Parathyroid adenoma (tissue), 2 donors: ENCODE measurements at regions not wholly inside any gene's neighbourhood (a gene's known extent, or its start where the extent isn't known, plus 50 kb on each side); places are given as distances from the start of the nearest gene placed in this dataset.

ENCODE experiments used
- H2AFZ ChIP-seq: fragments of 300-600 bp; sonication (generic); one replicate; pipeline ENCODE4 v1.7.0; 2017; ENCODE audit warnings: antibody characterized with exemption, mild to moderate bottlenecking
- H3K27ac ChIP-seq: fragments of 300-600 bp; sonication (generic); one replicate; pipeline ENCODE4 v1.7.0; 2017
- H3K27me3 ChIP-seq: fragments of 300-600 bp; sonication (generic); one replicate; pipeline ENCODE4 v1.7.0; 2017; ENCODE audit warnings: low read length; ENCODE audit not compliant: control insufficient read depth, insufficient read depth
- H3K36me3 ChIP-seq: fragments of 300-600 bp; sonication (generic); one replicate; pipeline ENCODE4 v1.7.0; 2017; ENCODE audit warnings: low read length; ENCODE audit not compliant: control insufficient read depth, insufficient read depth
- H3K4me1 ChIP-seq: fragments of 300-600 bp; sonication (generic); one replicate; pipeline ENCODE4 v1.7.0; 2017; ENCODE audit warnings: control low read depth
- H3K4me2 ChIP-seq: fragments of 300-600 bp; sonication (generic); one replicate; pipeline ENCODE4 v1.7.0; 2017; ENCODE audit warnings: low read length
- H3K4me3 ChIP-seq: fragments of 300-600 bp; sonication (generic); one replicate; pipeline ENCODE4 v1.7.0; 2017; ENCODE audit warnings: low read depth, low read length
- H3K79me2 ChIP-seq: fragments of 300-600 bp; sonication (generic); one replicate; pipeline ENCODE4 v1.7.0; 2017; ENCODE audit warnings: control low read depth
- H3K9ac ChIP-seq: fragments of 300-600 bp; sonication (generic); one replicate; pipeline ENCODE4 v1.7.0; 2017; ENCODE audit warnings: mild to moderate bottlenecking
- H3K9me3 ChIP-seq: fragments of 300-600 bp; sonication (generic); one replicate; pipeline ENCODE4 v1.7.0; 2017; ENCODE audit warnings: low read length; ENCODE audit not compliant: control insufficient read depth
- TF ChIP-seq, protein P1 (sequence below): fragments of 300-600 bp; sonication (generic); IDR thresholded peaks from one replicate; pipeline ENCODE4 v1.7.0; 2017; ENCODE audit warnings: antibody characterized with exemption, mild to moderate bottlenecking
- donor health status: primary hyperparathyroidism.

DNA sequence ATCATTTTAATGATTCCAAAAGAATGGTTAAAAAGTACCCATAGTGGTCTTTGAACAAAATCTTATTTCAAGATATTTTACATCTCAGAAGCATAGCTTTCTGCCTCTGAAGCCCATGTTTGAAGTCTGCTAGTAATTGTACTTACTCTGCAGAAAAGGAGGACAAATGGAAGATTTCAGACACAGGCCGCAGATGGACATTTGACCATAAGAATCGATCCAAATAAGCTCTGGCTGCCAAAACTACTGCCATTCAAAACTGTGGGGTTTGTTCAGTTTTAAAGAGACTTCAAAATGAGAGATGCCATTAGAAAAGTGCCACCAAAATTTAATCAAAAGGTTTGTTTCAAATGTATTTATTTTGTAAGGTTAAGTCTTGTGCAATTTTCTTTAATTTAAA is 306.7 kb downstream of the DTWD2 start:
- H3K27ac ChIP-seq: no peak overlapping the region
- no peaks in the 10 kb centered on the region for H3K36me3 ChIP-seq
- H3K9ac ChIP-seq: no peak overlapping the region
- H3K27me3 ChIP-seq: no peaks in the 10 kb centered on the region
- TF ChIP-seq, protein P1, sequence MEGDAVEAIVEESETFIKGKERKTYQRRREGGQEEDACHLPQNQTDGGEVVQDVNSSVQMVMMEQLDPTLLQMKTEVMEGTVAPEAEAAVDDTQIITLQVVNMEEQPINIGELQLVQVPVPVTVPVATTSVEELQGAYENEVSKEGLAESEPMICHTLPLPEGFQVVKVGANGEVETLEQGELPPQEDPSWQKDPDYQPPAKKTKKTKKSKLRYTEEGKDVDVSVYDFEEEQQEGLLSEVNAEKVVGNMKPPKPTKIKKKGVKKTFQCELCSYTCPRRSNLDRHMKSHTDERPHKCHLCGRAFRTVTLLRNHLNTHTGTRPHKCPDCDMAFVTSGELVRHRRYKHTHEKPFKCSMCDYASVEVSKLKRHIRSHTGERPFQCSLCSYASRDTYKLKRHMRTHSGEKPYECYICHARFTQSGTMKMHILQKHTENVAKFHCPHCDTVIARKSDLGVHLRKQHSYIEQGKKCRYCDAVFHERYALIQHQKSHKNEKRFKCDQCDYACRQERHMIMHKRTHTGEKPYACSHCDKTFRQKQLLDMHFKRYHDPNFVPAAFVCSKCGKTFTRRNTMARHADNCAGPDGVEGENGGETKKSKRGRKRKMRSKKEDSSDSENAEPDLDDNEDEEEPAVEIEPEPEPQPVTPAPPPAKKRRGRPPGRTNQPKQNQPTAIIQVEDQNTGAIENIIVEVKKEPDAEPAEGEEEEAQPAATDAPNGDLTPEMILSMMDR: no peak
- H3K4me1 ChIP-seq: peaks cover 4% of the 10 kb centered on the region
- no peaks in the 10 kb centered on the region for H3K9me3 ChIP-seq
- H3K79me2 ChIP-seq: no peaks in the 10 kb centered on the region
- no peak overlapping the region for H3K4me2 ChIP-seq
- H2AFZ ChIP-seq: no peak overlapping the region
- no peak overlapping the region for H3K4me3 ChIP-seq

DNA sequence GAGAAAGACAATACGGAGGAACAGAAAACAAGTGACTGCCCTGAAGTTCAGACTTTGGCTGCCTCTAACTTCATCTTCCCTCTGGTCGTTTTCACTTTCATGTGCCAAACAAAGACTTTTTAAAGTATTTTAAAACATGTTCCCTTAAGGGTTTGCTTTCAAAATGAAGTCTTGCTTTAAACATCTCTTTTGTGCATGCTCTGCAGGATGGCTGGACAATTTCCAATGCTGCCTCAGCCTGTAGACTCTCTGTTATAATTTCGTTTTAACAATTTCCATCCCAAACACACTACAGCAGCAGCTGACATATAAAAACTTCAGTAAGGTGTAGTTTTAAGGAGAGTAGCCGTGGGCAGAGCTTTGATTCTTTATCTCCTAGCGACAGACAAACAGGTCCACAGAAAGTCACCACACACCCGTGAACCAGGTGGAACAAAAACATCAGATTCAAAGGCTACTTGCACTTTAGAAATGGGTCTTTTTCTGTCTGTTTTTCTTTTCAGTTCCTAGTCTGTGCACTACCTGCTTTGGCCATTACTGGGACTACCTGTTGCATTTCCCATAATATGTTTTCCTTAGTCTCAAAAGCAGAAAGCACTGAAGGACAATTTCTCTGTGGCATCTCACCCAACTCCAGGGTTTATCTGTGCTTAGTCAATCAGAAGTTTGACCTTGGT is 308.9 kb downstream of the DTWD2 start:
- TF ChIP-seq, protein P1: no peak
- H3K4me1 ChIP-seq: peaks cover 4% of the 10 kb centered on the region
- H3K27ac ChIP-seq: no peak overlapping the region
- no peak overlapping the region for H3K4me3 ChIP-seq
- H3K9me3 ChIP-seq: no peaks in the 10 kb centered on the region
- H2AFZ ChIP-seq: no peak overlapping the region
- H3K4me2 ChIP-seq: peak overlapping the region; percentile 44
- H3K36me3 ChIP-seq: no peaks in the 10 kb centered on the region
- no peaks in the 10 kb centered on the region for H3K27me3 ChIP-seq
- no peaks in the 10 kb centered on the region for H3K79me2 ChIP-seq
- H3K9ac ChIP-seq: no peak overlapping the region

GRCh38 chr5:118678746-118679145 is 309.6 kb downstream of the DTWD2 start:
- Histone ChIP-seq H3K79me2 (no peaks in the 10 kb centered on the region), H3K4me1 (peaks cover 4% of the 10 kb centered on the region), H3K27me3 (no peaks in the 10 kb centered on the region), H3K9ac (no peak overlapping the region), H3K9me3 (no peaks in the 10 kb centered on the region), H3K36me3 (no peaks in the 10 kb centered on the region), H2AFZ (no peak overlapping the region), H3K4me2 (no peak overlapping the region), H3K4me3 (no peak overlapping the region), H3K27ac (no peak overlapping the region)
- TF ChIP-seq, protein P1: no peak

DNA sequence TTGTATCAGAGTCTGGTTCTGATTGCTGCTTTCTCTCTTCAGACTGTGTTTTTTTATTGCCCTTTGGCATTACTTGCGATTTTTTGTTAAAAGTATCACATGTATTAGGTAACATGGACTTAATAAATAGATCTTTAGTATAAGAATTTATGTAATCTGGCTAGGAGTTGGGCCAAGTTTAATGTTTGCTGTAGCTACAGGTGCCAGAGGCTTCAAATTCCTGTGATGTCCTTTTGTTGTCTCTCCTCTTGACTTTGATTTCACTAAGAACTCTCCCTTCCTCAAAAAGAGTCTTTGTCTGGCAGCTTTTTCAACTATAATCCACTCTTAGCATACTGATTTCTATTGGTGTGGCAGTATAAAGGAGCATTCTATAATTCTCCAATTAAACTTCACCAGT is 313.1 kb downstream of the DTWD2 start:
- no peak overlapping the region for H3K27ac ChIP-seq
- H3K27me3 ChIP-seq: no peaks in the 10 kb centered on the region
- no peak overlapping the region for H2AFZ ChIP-seq
- no peaks in the 10 kb centered on the region for H3K36me3 ChIP-seq
- no peaks in the 10 kb centered on the region for H3K9me3 ChIP-seq
- TF ChIP-seq, protein P1: no peak
- H3K79me2 ChIP-seq: no peaks in the 10 kb centered on the region
- no peak overlapping the region for H3K4me2 ChIP-seq
- H3K9ac ChIP-seq: no peak overlapping the region
- no peak overlapping the region for H3K4me3 ChIP-seq
- H3K4me1 ChIP-seq: peaks cover under 1% of the 10 kb centered on the region

- H3K4me2 ChIP-seq: no peak overlapping the region
- no peaks in the 10 kb centered on the region for H3K79me2 ChIP-seq
- no peak overlapping the region for H3K9ac ChIP-seq
- H3K27me3 ChIP-seq: no peaks in the 10 kb centered on the region
- H3K27ac ChIP-seq: no peak overlapping the region
- H2AFZ ChIP-seq: no peak overlapping the region
- no peaks in the 10 kb centered on the region for H3K36me3 ChIP-seq
- H3K4me3 ChIP-seq: no peak overlapping the region
- no peaks in the 10 kb centered on the region for H3K9me3 ChIP-seq
- H3K4me1 ChIP-seq: no peaks in the 10 kb centered on the region
- TF ChIP-seq, protein P1: no peak
These were observed 330.8 kb downstream of the DTWD2 start for GRCh38 chr5:118657576-118657975.
